Loucy (cell line): ENCODE measurements at regions not wholly inside any gene's neighbourhood (a gene's known extent, or its start where the extent isn't known, plus 50 kb on each side); places are given as distances from the start of the nearest gene placed in this dataset.
"Not testable (repeated sequence)": the region's sequence is repeated elsewhere in the genome, so short reads cannot be mapped to it uniquely, and the experiment has no call there.

Source experiments
- H2AFZ ChIP-seq: fragments of 200-600 bp; sonication (generic); 2 replicates; pipeline ENCODE4 v1.6.0; 2016; ENCODE audit warnings: antibody characterized with exemption, mild to moderate bottlenecking, low read length, moderate library complexity
- H3F3A ChIP-seq: fragments of 200-600 bp; 2 replicates; pipeline ENCODE4 v1.6.0; 2016; ENCODE audit warnings: antibody characterized with exemption, low read depth, mild to moderate bottlenecking
- H3K27me3 ChIP-seq: fragments of 200-600 bp; sonication (generic); 2 replicates; pipeline ENCODE4 v1.6.1; 2014; ENCODE audit warnings: low read length, mild to moderate bottlenecking; ENCODE audit not compliant: insufficient read depth, poor library complexity, severe bottlenecking
- H3K36me3 ChIP-seq: fragments of 200-600 bp; sonication (generic); 2 replicates; pipeline ENCODE4 v1.6.1; 2016; ENCODE audit warnings: low read length; ENCODE audit not compliant: insufficient read depth
- H3K4me1 ChIP-seq: fragments of 200-600 bp; sonication (generic); 2 replicates; pipeline ENCODE4 v1.5.1; 2014; ENCODE audit warnings: low read length, mild to moderate bottlenecking; ENCODE audit not compliant: insufficient read depth, poor library complexity, severe bottlenecking
- H3K4me2 ChIP-seq: fragments of 200-600 bp; sonication (generic); 2 replicates; pipeline ENCODE4 v1.6.0; 2014; ENCODE audit warnings: antibody characterized with exemption, low read length, low read depth, mild to moderate bottlenecking; ENCODE audit not compliant: poor library complexity, severe bottlenecking
- H3K4me3 ChIP-seq: fragments of 200-600 bp; sonication (generic); 2 replicates; pipeline ENCODE4 v1.5.1; 2014; ENCODE audit warnings: low read length, mild to moderate bottlenecking, mixed read lengths; ENCODE audit not compliant: poor library complexity, severe bottlenecking
- H3K79me2 ChIP-seq: fragments of 200-600 bp; sonication (generic); 2 replicates; pipeline ENCODE4 v1.6.1; 2014; ENCODE audit warnings: low read length; ENCODE audit not compliant: insufficient read depth
- H3K9ac ChIP-seq: fragments of 200-600 bp; sonication (generic); 2 replicates; pipeline ENCODE4 v1.6.0; 2014; ENCODE audit warnings: mild to moderate bottlenecking, low read depth, low read length, moderate library complexity; ENCODE audit not compliant: poor library complexity, severe bottlenecking
- H3K9me2 ChIP-seq: fragments of 200-600 bp; sonication (generic); replicated peaks from 2 replicates; pipeline ENCODE4 v1.6.1; 2016; ENCODE audit warnings: low read depth, low read length, mixed read lengths
- H3K9me3 ChIP-seq: fragments of 200-600 bp; sonication (generic); 2 replicates; pipeline ENCODE4 v1.6.1; 2014; ENCODE audit warnings: mild to moderate bottlenecking, antibody characterized with exemption, low read length, low read depth; ENCODE audit not compliant: insufficient read depth
- H4K20me1 ChIP-seq: fragments of 200-600 bp; sonication (generic); 2 replicates; pipeline ENCODE4 v1.6.0; 2014; ENCODE audit warnings: antibody characterized with exemption, low read length, mild to moderate bottlenecking; ENCODE audit not compliant: insufficient read depth, poor library complexity, severe bottlenecking
- CTCF ChIP-seq: fragments of 200-600 bp; sonication (generic); conservative IDR thresholded peaks from 2 replicates; pipeline ENCODE4 v1.5.1; 2014; ENCODE audit warnings: mild to moderate bottlenecking, antibody characterized with exemption, low read length
- EZH2phosphoT487 ChIP-seq: fragments of 200-600 bp; IDR thresholded peaks from 2 replicates; pipeline ENCODE4 v1.6.1; 2018; ENCODE audit warnings: antibody characterized with exemption, mild to moderate bottlenecking, moderate library complexity, borderline replicate concordance

- not testable (repeated sequence) for H3K9me2 ChIP-seq, H3K27me3 ChIP-seq, H2AFZ ChIP-seq, H3K36me3 ChIP-seq, H3F3A ChIP-seq, H4K20me1 ChIP-seq, H3K79me2 ChIP-seq, H3K9me3 ChIP-seq
- peak overlapping the region; percentile 32 for H3K4me3 ChIP-seq
- TF ChIP-seq CTCF = peak; percentile 47
- H3K4me2 ChIP-seq = peak overlapping the region; percentile 42
- peaks cover 18% of the 10 kb centered on the region for H3K4me1 ChIP-seq
- peak overlapping the region; percentile 48 for H3K9ac ChIP-seq
These were observed 731.2 kb downstream of the TMEM121 start for GRCh38 chr14:106257569-106257994.

- H3K4me3 ChIP-seq = peak overlapping the region; percentile 21
- no peaks in the 10 kb centered on the region for H4K20me1 ChIP-seq
- H2AFZ ChIP-seq = 0 out of 2 replicates have a peak overlapping the region, but pooled peaks have one; percentile 18
- no peaks in the 10 kb centered on the region for H3K36me3 ChIP-seq
- H3K9me2 ChIP-seq = no peaks in the 10 kb centered on the region
- peaks cover 36% of the 10 kb centered on the region for H3K4me1 ChIP-seq
- H3K79me2 ChIP-seq = no peaks in the 10 kb centered on the region
- H3F3A ChIP-seq = peaks cover 6% of the 10 kb centered on the region; the same call in 1 of the 2 replicates
- no peaks in the 10 kb centered on the region for H3K9me3 ChIP-seq
- peak; percentile 82 for TF ChIP-seq CTCF
- TF ChIP-seq EZH2phosphoT487 = no peak
- peak overlapping the region; percentile 50 for H3K4me2 ChIP-seq
- peak overlapping the region; percentile 40 for H3K9ac ChIP-seq
- no peaks in the 10 kb centered on the region for H3K27me3 ChIP-seq
These were observed 741.8 kb downstream of the TMEM121 start for GRCh38 chr14:106268013-106268727.

DNA sequence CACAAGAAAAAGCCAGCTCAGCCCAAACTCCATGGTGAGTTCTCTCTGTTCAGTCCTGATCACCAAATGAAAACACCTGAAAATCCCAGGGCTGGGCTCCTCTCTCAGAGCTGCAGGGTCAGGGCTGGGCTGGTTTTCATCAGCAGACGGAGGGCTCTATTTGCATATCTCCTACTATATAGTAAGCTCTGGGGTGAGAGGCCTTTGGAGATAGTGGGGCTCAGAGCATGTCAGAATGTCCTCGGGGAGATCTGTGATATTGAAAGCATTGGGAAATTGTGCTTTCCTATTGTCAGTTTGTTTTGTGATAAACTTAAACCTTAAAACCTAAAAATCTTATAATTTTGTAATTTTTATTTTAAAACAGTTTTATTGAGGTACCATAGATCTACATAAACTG is 742.6 kb downstream of the TMEM121 start:
- Histone ChIP-seq H2AFZ (no peak overlapping the region), H3K27me3 (no peaks in the 10 kb centered on the region), H3K9ac (peak overlapping the region; percentile 40), H3K9me3 (no peaks in the 10 kb centered on the region), H3K4me1 (peaks cover 36% of the 10 kb centered on the region), H3K9me2 (no peaks in the 10 kb centered on the region), H3K4me3 (no peak overlapping the region), H3K4me2 (peak overlapping the region; percentile 50), H3K79me2 (no peaks in the 10 kb centered on the region), H3K36me3 (no peaks in the 10 kb centered on the region), H3F3A (peaks cover 6% of the 10 kb centered on the region; the same call in 1 of the 2 replicates), H4K20me1 (no peaks in the 10 kb centered on the region)
- TF ChIP-seq CTCF (no peak), EZH2phosphoT487 (no peak)
